Endothelial cell (in vitro differentiated cells): ENCODE measurements at regions not wholly inside any gene's neighbourhood (a gene's known extent, or its start where the extent isn't known, plus 50 kb on each side); places are given as distances from the start of the nearest gene placed in this dataset.
A peak's percentile ranks its signal among the peaks of the same experiment; 100 is the strongest.
"Not testable (repeated sequence)": the region's sequence is repeated elsewhere in the genome, so short reads cannot be mapped to it uniquely, and the experiment has no call there.

Experiments used
- DNase-seq: peaks from one replicate; pipeline ENCODE4 v3.0.0; 2021; ENCODE audit warnings: low spot score
- H3K27ac Mint-ChIP-seq: one replicate; pipeline ENCODE4 v1.8.0; 2021; ENCODE audit warnings: mixed read lengths, inconsistent platforms; ENCODE audit not compliant: unreplicated experiment
- H3K27me3 Mint-ChIP-seq: one replicate; pipeline ENCODE4 v1.8.0; 2021; ENCODE audit warnings: mild to moderate bottlenecking, moderate library complexity, mixed read lengths, inconsistent platforms; ENCODE audit not compliant: unreplicated experiment
- H3K36me3 Mint-ChIP-seq: one replicate; pipeline ENCODE4 v1.8.0; 2021; ENCODE audit warnings: mild to moderate bottlenecking, low read depth, mixed read lengths, inconsistent platforms; ENCODE audit not compliant: unreplicated experiment
- H3K4me1 Mint-ChIP-seq: one replicate; pipeline ENCODE4 v1.8.0; 2021; ENCODE audit warnings: mild to moderate bottlenecking, mixed read lengths, inconsistent platforms; ENCODE audit not compliant: unreplicated experiment
- H3K4me3 Mint-ChIP-seq: one replicate; pipeline ENCODE4 v1.8.0; 2021; ENCODE audit warnings: mild to moderate bottlenecking, mixed read lengths, inconsistent platforms; ENCODE audit not compliant: unreplicated experiment
- H3K9me3 Mint-ChIP-seq: one replicate; pipeline ENCODE4 v1.8.0; 2021; ENCODE audit warnings: mixed read lengths, inconsistent platforms; ENCODE audit not compliant: unreplicated experiment

- H3K36me3 Mint-ChIP-seq: peaks cover 37% of the 10 kb centered on the region
- peaks cover 53% of the 10 kb centered on the region for H3K9me3 Mint-ChIP-seq
- H3K27me3 Mint-ChIP-seq: peaks cover 30% of the 10 kb centered on the region
- not testable (repeated sequence) for DNase-seq, H3K27ac Mint-ChIP-seq, H3K4me3 Mint-ChIP-seq, H3K4me1 Mint-ChIP-seq
Observed at GRCh38 chr4:49510238-49510637, 524.2 kb downstream of the CWH43 start.

GRCh38 chr4:49511353-49511752 is 525.3 kb downstream of the CWH43 start:
- H3K36me3 Mint-ChIP-seq: peaks cover 49% of the 10 kb centered on the region

GRCh38 chr4:49511881-49512491 is 525.9 kb downstream of the CWH43 start:
- H3K4me1 Mint-ChIP-seq, H3K27ac Mint-ChIP-seq, H3K4me3 Mint-ChIP-seq, DNase-seq: not testable (repeated sequence)
- peaks cover 45% of the 10 kb centered on the region for H3K27me3 Mint-ChIP-seq
- peaks cover 53% of the 10 kb centered on the region for H3K36me3 Mint-ChIP-seq
- peaks cover 69% of the 10 kb centered on the region for H3K9me3 Mint-ChIP-seq

More at GRCh38 chr4:49511353-49511752, 525.3 kb downstream of the CWH43 start:
- H3K4me1 Mint-ChIP-seq, H3K4me3 Mint-ChIP-seq, DNase-seq, H3K27ac Mint-ChIP-seq: not testable (repeated sequence)
- peaks cover 64% of the 10 kb centered on the region for H3K9me3 Mint-ChIP-seq
- H3K27me3 Mint-ChIP-seq: peaks cover 40% of the 10 kb centered on the region

- H3K27me3 Mint-ChIP-seq: peaks cover 45% of the 10 kb centered on the region
- DNase-seq, H3K4me3 Mint-ChIP-seq, H3K4me1 Mint-ChIP-seq: not testable (repeated sequence)
- peaks cover 53% of the 10 kb centered on the region for H3K36me3 Mint-ChIP-seq
- H3K27ac Mint-ChIP-seq: peak overlapping the region; percentile 4
- peaks cover 75% of the 10 kb centered on the region for H3K9me3 Mint-ChIP-seq
Observed at GRCh38 chr4:49512641-49513545, 526.8 kb downstream of the CWH43 start.

GRCh38 chr4:49513546-49514115 is 527.6 kb downstream of the CWH43 start:
- H3K4me3 Mint-ChIP-seq: peak overlapping the region; percentile 57
- peaks cover 45% of the 10 kb centered on the region for H3K27me3 Mint-ChIP-seq
- H3K36me3 Mint-ChIP-seq: peaks cover 53% of the 10 kb centered on the region
- peaks cover 75% of the 10 kb centered on the region for H3K9me3 Mint-ChIP-seq
- not testable (repeated sequence) for DNase-seq, H3K4me1 Mint-ChIP-seq
- peak overlapping the region; percentile 9 for H3K27ac Mint-ChIP-seq

GRCh38 chr4:49514171-49514699 is 528.2 kb downstream of the CWH43 start:
- DNase-seq, H3K4me1 Mint-ChIP-seq: not testable (repeated sequence)
- H3K4me3 Mint-ChIP-seq: peak overlapping the region; percentile 57
- peaks cover 45% of the 10 kb centered on the region for H3K27me3 Mint-ChIP-seq
- peak overlapping the region; percentile 11 for H3K27ac Mint-ChIP-seq
- peaks cover 75% of the 10 kb centered on the region for H3K9me3 Mint-ChIP-seq
- H3K36me3 Mint-ChIP-seq: peaks cover 53% of the 10 kb centered on the region

GRCh38 chr4:49514841-49515240 is 528.8 kb downstream of the CWH43 start:
- DNase-seq, H3K4me1 Mint-ChIP-seq, H3K4me3 Mint-ChIP-seq: not testable (repeated sequence)
- Mint-ChIP-seq H3K9me3 (peaks cover 75% of the 10 kb centered on the region), H3K36me3 (peaks cover 53% of the 10 kb centered on the region), H3K27ac (peak overlapping the region; percentile 11), H3K27me3 (peaks cover 45% of the 10 kb centered on the region)

- DNase-seq, H3K4me1 Mint-ChIP-seq: not testable (repeated sequence)
- H3K27ac Mint-ChIP-seq: peak overlapping the region; percentile 11
- H3K36me3 Mint-ChIP-seq: peaks cover 53% of the 10 kb centered on the region
- peak overlapping the region; percentile 37 for H3K4me3 Mint-ChIP-seq
- H3K27me3 Mint-ChIP-seq: peaks cover 43% of the 10 kb centered on the region
- peaks cover 71% of the 10 kb centered on the region for H3K9me3 Mint-ChIP-seq
Observed at GRCh38 chr4:49515241-49515640, 529.2 kb downstream of the CWH43 start.

GRCh38 chr4:49516096-49516495 is 530.0 kb downstream of the CWH43 start:
- DNase-seq, H3K4me1 Mint-ChIP-seq: not testable (repeated sequence)
- Mint-ChIP-seq H3K9me3 (peaks cover 64% of the 10 kb centered on the region), H3K27ac (peak overlapping the region; percentile 37), H3K36me3 (peaks cover 49% of the 10 kb centered on the region), H3K4me3 (peak overlapping the region; percentile 10), H3K27me3 (peaks cover 41% of the 10 kb centered on the region)
